HTR-8/SVneo (cell line): ENCODE measurements at regions not wholly inside any gene's neighbourhood (a gene's known extent, or its start where the extent isn't known, plus 50 kb on each side); places are given as distances from the start of the nearest gene placed in this dataset.
"Not testable (repeated sequence)": the region's sequence is repeated elsewhere in the genome, so short reads cannot be mapped to it uniquely, and the experiment has no call there.

ENCODE experiments used
- DNase-seq: peaks from one replicate; pipeline ENCODE4 v3.0.0; 2011; ENCODE audit warnings: low spot score, mixed read lengths; ENCODE audit not compliant: insufficient read length
- FAIRE-seq: peaks from 2 replicates; lab custom pipeline; 2011; peaks lifted over from hg19 to GRCh38; lab: Jason Lieb, UNC

DNA sequence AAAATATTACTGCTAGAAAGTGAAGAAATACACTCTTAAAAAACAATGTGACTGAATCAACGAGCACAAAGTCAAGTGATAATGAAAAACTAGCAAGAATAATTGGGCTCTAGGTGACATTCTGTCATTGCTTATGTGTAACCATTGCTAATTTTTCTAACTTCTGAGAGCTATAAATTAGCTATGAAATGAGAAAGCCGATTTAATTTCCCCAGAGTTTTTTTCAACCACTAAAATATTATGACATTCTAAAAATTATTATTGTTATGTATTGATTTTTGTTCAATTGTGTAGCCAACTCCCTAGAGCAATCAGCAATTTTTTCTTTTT lies 458.6 kb upstream of the ATXN8OS start:
- DNase-seq, result no peak
- FAIRE-seq, result no peak

DNA sequence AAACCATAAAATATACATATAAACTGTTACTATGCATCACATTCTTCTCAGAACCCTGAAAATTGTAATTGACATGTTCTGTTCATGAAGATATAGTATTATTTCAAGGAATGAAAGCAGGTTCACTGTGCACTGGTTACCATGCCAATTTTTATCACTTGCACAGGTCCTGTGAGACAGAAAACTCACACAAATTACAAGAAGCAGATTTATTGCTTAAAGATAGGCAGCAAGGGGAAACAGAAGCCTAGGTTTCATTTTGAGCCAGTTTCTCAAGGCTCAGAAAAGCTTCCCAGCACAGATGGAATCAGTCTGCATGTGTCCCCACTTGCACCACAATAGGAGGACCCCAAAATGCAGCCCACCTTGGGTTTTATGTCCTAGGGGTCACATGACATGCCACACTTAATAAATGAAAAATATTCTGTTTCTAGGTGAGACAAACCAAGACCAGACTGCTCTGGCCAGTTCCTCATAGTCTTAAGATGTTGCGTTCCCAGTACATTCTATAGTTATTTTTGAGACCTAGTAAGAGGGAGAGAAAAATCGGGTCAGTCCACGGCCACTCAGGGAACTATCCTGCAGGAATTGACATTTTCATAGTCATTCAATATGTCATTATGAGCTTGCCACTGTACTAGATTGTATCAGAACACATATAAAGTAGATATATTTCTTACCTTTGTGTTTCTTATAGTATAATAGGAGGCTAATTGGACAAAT lies 459.1 kb upstream of the ATXN8OS start:
- no peak for FAIRE-seq

GRCh38 chr13:69644447-69644846 lies 463.2 kb upstream of the ATXN8OS start:
- FAIRE-seq (no peak), DNase-seq (no peak)

More for the DNA sequence above, 459.1 kb upstream of the ATXN8OS start:
- DNase-seq, result no peak

GRCh38 chr13:69641773-69642172 lies 465.9 kb upstream of the ATXN8OS start:
- DNase-seq (no peak), FAIRE-seq (no peak)

DNA sequence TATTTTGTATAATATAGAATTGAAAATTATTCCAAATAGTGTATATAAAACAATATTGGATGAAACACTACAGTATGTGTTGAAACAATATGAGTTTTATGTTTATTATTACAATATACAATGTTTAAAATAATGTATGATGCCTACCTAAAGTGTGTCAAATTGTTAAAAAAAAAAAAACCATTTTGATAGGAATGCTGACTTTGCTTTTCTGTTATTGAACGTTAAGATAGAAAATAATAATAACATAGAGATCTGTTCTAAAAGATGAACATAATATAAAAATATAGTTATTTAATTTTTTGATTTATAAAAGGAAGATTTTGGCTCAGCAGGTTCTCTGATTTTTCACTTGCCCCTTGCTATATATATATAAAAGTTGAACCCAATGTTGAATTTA lies 474.6 kb upstream of the ATXN8OS start:
- DNase-seq (no peak), FAIRE-seq (no peak)

DNA sequence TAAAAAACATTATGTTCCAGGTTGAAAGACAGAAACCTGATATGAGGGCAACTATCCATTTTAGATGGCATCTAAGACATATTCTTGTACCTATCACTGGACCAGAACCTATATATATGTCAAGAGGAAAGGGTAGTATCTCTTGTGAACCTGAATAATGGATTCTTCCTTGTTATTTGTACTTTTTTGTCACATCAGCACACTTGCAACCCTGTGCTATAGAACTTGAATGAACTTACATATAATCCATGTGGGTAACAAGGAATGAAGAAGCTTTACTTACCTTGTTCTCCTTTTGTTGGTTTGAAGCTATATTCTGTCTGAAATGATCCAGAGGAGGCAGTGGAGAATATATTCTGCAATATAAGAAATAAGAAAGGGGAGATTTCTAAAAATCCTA lies 483.7 kb upstream of the ATXN8OS start:
- FAIRE-seq (no peak), DNase-seq (no peak)

- DNase-seq (no peak), FAIRE-seq (no peak)
Observed at GRCh38 chr13:69619651-69620050, 488.0 kb upstream of the ATXN8OS start.

GRCh38 chr13:69618838-69619237 lies 488.8 kb upstream of the ATXN8OS start:
- FAIRE-seq (no peak), DNase-seq (no peak)

DNA sequence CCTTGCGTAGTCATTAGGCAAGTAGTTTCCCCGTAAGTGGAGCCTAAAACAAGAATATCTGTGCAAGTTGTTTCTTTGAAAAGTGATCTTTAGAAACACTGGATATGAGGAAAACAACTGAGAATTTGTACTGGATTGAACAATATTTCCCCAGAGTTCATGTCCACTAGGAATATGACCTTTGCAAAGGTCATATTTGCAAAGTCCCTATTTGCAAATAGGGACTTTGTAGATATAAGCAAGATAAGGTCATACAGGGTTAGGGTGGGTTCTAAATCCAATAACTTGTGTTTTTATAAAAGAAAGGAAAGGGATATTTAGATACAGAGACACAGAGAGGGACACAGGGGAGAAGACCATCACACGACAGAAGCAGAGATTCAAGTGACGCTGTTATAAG lies 489.2 kb upstream of the ATXN8OS start:
- FAIRE-seq, result no peak
- no peak for DNase-seq

GRCh38 chr13:69617587-69617986 lies 490.0 kb upstream of the ATXN8OS start:
- FAIRE-seq, result no peak
- DNase-seq, result no peak

DNA sequence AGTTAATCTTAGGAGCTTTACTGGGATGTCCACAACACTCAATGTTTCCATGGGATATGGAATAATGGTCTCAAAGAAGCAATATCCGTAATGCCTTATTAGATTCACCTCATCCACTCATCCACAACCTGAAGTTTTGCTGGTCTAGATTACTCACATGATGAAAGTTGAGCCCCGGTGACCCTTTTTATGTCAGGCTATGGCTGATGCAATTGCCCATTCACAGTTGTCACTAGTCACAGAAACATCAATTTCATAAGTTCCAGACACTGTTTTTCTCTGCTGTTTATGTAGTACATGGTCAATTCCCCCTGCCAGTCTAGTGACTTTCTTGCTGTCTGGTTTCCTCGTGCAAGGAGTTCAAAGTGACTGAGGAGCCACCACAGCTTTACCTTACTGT lies 491.2 kb upstream of the ATXN8OS start:
- FAIRE-seq, result no peak
- no peak for DNase-seq

GRCh38 chr13:69615055-69615454 lies 492.6 kb upstream of the ATXN8OS start:
- DNase-seq, FAIRE-seq: not testable (repeated sequence)

DNA sequence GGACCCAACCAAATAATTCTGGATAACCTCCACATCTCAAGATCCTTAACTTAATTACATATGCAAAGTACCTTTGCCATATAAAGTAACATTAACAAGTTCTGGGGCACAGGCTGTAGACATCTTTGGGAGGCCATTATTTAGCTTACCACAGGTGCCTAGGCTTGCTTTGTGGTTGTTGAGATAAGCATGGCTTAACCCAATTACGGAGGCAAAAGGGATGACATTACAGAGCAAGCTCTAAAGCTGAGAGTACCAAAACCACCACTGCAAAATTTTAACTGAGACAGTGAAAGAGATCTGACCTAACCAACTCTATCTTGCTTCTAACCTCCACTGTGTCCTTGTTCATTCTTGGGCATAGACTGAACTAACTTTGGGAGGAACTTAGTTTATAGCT lies 502.9 kb upstream of the ATXN8OS start:
- FAIRE-seq (no peak), DNase-seq (no peak)

DNA sequence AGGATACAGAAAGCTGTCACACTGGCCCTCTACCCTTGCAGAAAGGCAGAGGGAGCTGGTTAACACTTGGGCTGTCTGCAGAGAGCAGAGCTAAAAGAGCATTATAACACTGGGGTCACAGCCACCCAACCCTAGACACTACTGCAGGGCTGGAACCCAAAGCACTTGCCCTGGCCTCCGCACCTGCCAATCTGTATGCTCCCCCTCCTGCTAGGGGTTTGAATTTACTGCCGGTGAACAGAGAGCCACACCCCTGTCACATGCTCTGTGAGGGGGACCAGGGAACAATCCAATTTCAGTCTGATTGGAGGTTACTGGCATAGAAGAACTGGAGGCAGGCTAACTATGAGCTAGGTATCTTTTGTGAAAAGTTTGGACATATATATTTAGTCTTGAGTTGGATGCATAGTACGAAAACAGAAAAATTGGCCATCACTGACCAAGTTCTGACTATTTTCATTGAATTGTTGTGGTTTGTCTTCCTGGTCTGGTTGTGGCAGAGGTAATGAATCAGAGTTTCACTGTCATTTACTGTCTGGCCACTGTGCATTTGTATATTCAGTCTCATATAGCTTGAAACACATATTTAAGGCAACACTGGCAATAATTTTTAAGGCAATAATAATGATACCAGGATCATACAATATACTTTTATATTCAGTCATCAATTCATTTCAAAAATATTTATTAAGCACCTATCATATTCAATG lies 504.3 kb upstream of the ATXN8OS start:
- DNase-seq (no peak), FAIRE-seq (no peak)

- no peak for DNase-seq
- no peak for FAIRE-seq
Observed at GRCh38 chr13:69601661-69602060, 506.0 kb upstream of the ATXN8OS start.

DNA sequence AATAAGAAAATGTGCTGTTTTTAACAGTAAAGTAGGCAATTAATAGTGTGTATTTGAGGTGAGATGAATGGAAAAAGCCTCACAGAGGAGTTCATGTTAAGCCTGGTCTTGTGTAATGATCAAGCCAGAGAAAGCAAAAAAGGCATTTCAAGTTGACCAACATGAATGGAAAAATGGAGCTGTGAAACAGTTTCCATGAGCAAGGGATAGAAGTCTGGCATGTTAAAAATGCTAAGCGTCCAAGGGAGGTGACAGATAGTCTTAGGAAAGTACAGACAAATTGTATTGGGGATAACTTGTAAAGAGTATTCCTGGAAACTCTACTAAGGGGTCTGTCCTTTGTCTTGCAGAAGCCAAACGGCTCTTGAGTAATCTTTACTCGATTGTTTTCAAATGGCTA lies 506.8 kb upstream of the ATXN8OS start:
- FAIRE-seq (no peak), DNase-seq (no peak)

DNA sequence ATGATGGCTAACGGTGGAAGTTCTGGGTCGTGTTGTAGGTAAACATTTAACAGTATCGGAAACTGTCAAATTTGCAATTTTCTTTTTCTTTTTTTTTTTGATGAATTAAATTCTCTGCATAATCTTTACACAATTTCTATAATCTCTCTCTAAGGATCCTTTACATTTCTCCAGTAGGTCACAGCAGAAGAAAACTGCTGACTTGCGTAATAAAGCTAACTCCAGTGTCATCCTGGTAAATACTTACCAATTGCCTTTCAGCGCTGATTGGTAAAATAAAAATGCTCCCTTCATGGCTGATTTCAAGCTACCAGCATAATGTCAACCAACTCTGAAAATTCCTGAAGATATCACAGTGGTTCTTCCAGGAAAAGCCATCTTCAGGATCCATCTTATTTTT lies 510.5 kb upstream of the ATXN8OS start:
- no peak for DNase-seq
- FAIRE-seq, result no peak

DNA sequence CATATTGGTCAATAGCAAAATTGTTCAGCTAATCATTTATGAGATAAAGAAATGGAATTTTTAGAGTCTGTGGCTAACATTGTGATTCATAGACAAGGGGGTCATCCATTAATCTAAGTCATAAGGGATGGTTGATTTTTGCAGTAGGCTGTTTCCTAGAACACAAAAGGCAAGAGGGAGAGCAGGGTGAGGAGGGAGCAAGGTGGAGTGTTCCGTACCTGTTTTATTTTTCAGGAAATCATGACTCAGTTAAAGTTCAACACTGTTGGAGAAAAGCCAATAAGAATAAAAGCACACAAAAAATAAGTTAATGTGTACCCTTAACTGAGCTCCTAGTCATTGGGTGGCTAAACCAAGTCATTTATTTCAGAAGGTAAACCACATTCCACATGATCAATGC lies 512.4 kb upstream of the ATXN8OS start:
- FAIRE-seq, result no peak
- DNase-seq, result no peak

DNA sequence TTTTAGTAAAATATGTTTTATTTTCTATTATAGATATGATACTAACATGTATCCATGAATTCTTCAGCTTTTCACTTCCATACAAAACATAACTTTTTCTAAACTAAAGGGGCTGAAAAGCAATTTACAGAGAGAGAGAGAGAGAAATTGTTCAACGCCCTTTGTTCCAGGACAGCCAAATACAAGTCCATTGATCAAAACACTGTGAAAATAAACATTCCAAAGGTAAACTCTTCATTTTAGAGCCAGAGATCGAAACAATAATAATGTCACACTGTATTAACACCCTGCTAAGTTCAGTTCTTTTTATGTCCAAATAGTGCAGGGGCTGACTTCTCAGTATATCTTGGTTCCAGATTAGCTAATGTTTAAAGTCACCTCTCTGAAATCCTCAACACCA lies 516.2 kb upstream of the ATXN8OS start:
- FAIRE-seq (no peak), DNase-seq (no peak)

- no peak for FAIRE-seq
Observed at GRCh38 chr13:69589531-69590235, 517.9 kb upstream of the ATXN8OS start.

GRCh38 chr13:69585656-69586055 lies 522.0 kb upstream of the ATXN8OS start:
- DNase-seq, result no peak
- FAIRE-seq, result no peak

More at GRCh38 chr13:69589531-69590235, 517.9 kb upstream of the ATXN8OS start:
- no peak for DNase-seq
